Mammary epithelial cell (primary cell): ENCODE measurements at regions not wholly inside any gene's neighbourhood (a gene's known extent, or its start where the extent isn't known, plus 50 kb on each side); places are given as distances from the start of the nearest gene placed in this dataset.

Experiments used
- CTCF ChIP-seq, 2 donors: IDR thresholded peaks in 1 of 2; conservative IDR thresholded peaks in 1 of 2; 2 replicates each; pipeline ENCODE4 v1.5.1; 2011 to 2012; ENCODE audit warnings: inconsistent platforms in 2 of 2, low read length in 2 of 2, mild to moderate bottlenecking in 2 of 2, control low read depth in 1 of 2, low read depth in 1 of 2; ENCODE audit not compliant: insufficient read depth in 1 of 2; ENCODE audit errors: extremely low read depth in 1 of 2
- EZH2 ChIP-seq: IDR thresholded peaks from 2 replicates; pipeline ENCODE4 v1.6.1; 2012; ENCODE audit warnings: low read length, inconsistent platforms, borderline replicate concordance

GRCh38 chr4:33780952-33781791 lies 2463.1 kb downstream of the ARAP2 start:
- TF ChIP-seq CTCF (conservative IDR thresholded peaks at IDR 0.05 in 1 of 2, IDR thresholded peaks at IDR 0.05 in 1 of 2; ENCODE audit: extremely low read depth in 1 of 2, insufficient read depth in 1 of 2, low read depth in 1 of 2, low read length in 2 of 2): no peak
- no peak for TF ChIP-seq EZH2
